ENCODE measurements at regions not wholly inside any gene's neighbourhood (a gene's known extent, or its start where the extent isn't known, plus 50 kb on each side); places are given as distances from the start of the nearest gene placed in this dataset.

- no peak for FAIRE-seq
- no peak for DNase-seq (ENCODE audit: low spot score in 2 of 2)
Measured at GRCh38 chr1:103854279-103854678, 104.6 kb downstream of the AMY1C start.

GRCh38 chr1:103859721-103860120, 110.0 kb downstream of the AMY1C start:
- DNase-seq (ENCODE audit: low spot score in 2 of 2) (no peak), FAIRE-seq (no peak)

GRCh38 chr1:103898576-103899345, 149.1 kb downstream of the AMY1C start:
- no peak for FAIRE-seq
- no peak for DNase-seq (ENCODE audit: low spot score in 2 of 2)

GRCh38 chr1:103900005-103900404, 150.3 kb downstream of the AMY1C start:
- no peak for DNase-seq (ENCODE audit: low spot score in 2 of 2)
- no peak for FAIRE-seq

GRCh38 chr1:103901072-103901471, 151.4 kb downstream of the AMY1C start:
- DNase-seq (ENCODE audit: low spot score in 2 of 2) (no peak), FAIRE-seq (no peak)

- no peak for DNase-seq (ENCODE audit: low spot score in 2 of 2)
- no peak for FAIRE-seq
Measured at GRCh38 chr1:103905363-103905762, 155.7 kb downstream of the AMY1C start.

GRCh38 chr1:103911450-103911849, 161.8 kb downstream of the AMY1C start:
- DNase-seq (ENCODE audit: low spot score in 2 of 2) (no peak), FAIRE-seq (no peak)

GRCh38 chr1:103917795-103918194, 168.1 kb downstream of the AMY1C start:
- DNase-seq (ENCODE audit: low spot score in 2 of 2) (no peak), FAIRE-seq (no peak)

GRCh38 chr1:103931891-103932290, 182.2 kb downstream of the AMY1C start:
- FAIRE-seq, result no peak
- DNase-seq (ENCODE audit: low spot score in 2 of 2), result no peak

GRCh38 chr1:103937763-103938357, 188.2 kb downstream of the AMY1C start:
- no peak for DNase-seq (ENCODE audit: low spot score in 2 of 2)
- FAIRE-seq, result no peak

GRCh38 chr1:103941086-103941485, 191.4 kb downstream of the AMY1C start:
- no peak for DNase-seq (ENCODE audit: low spot score in 2 of 2)
- FAIRE-seq, result no peak

GRCh38 chr1:103942029-103942428, 192.3 kb downstream of the AMY1C start:
- DNase-seq (ENCODE audit: low spot score in 2 of 2) (no peak), FAIRE-seq (no peak)

GRCh38 chr1:103945774-103946173, 196.1 kb downstream of the AMY1C start:
- DNase-seq (ENCODE audit: low spot score in 2 of 2) (no peak), FAIRE-seq (no peak)

- FAIRE-seq (peak; percentile 48), DNase-seq (ENCODE audit: low spot score in 2 of 2) (no peak)
Measured at GRCh38 chr1:103948526-103948925, 198.8 kb downstream of the AMY1C start.

- no peak for FAIRE-seq
- DNase-seq (ENCODE audit: low spot score in 2 of 2), result no peak
Measured at GRCh38 chr1:103949779-103950178, 200.1 kb downstream of the AMY1C start.

GRCh38 chr1:103953386-103953785, 203.7 kb downstream of the AMY1C start:
- FAIRE-seq (no peak), DNase-seq (ENCODE audit: low spot score in 2 of 2) (no peak)

GRCh38 chr1:103958699-103959098, 209.0 kb downstream of the AMY1C start:
- FAIRE-seq, result no peak
- DNase-seq (ENCODE audit: low spot score in 2 of 2), result no peak

GRCh38 chr1:103959565-103959964, 209.9 kb downstream of the AMY1C start:
- DNase-seq (ENCODE audit: low spot score in 2 of 2), result no peak
- no peak for FAIRE-seq

- no peak for FAIRE-seq
- DNase-seq (ENCODE audit: low spot score in 2 of 2), result no peak
Measured at GRCh38 chr1:103960045-103960444, 210.3 kb downstream of the AMY1C start.

- DNase-seq (ENCODE audit: low spot score in 2 of 2), result no peak
- no peak for FAIRE-seq
Measured at GRCh38 chr1:103960710-103961109, 211.0 kb downstream of the AMY1C start.

- DNase-seq (ENCODE audit: low spot score in 2 of 2) (no peak), FAIRE-seq (no peak)
Measured at GRCh38 chr1:103986792-103987191, 237.1 kb downstream of the AMY1C start.

GRCh38 chr1:103997631-103998030, 247.9 kb downstream of the AMY1C start:
- no peak for FAIRE-seq
- no peak for DNase-seq (ENCODE audit: low spot score in 2 of 2)
